ENCODE measurements at regions not wholly inside any gene's neighbourhood (a gene's known extent, or its start where the extent isn't known, plus 50 kb on each side); places are given as distances from the start of the nearest gene placed in this dataset.

DNA sequence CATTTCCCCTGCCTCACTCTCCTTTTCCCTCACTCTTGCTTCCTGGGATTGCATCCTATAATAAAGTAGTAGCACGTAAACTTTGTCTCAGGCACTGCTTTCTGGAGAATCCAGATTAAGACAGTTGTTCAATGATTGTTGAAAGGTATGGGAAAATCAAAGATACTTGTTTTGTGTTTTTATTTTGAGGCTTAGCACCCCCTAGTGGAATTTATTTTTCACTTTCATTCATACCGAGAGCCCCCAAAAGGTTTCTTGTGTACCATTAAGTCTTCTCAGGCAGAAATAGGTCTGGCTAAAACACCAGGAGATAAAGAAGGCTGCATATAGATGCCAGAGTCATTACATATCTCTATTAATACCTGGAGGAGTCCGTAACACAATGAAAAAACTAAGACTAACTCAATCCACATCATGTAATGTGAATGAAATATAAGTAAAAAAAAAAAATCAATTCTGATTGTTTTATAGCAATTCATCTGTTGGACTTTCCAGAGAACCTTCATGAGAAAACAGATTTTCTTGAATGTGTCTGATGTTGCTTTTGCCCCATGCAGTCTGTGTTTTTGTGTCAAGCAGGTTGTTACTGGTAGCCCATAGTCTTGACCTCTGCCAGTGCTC is 103.5 kb downstream of the RPE65 start:
- no peak for FAIRE-seq
- ATAC-seq, result peak; percentile 25; the same call in 1 of the 3 replicates
- Histone ChIP-seq H3K27ac (ENCODE audit: extremely low read length, insufficient read depth, low read length) (no peak overlapping the region), H3K36me3 (replicated peaks in 1 of 2; ENCODE audit: control insufficient read depth in 1 of 2, insufficient read depth in 2 of 2, low read length in 2 of 2) (no peaks in the 10 kb centered on the region), H3K27me3 (ENCODE audit: control insufficient read depth in 1 of 2, insufficient read depth in 2 of 2, low read length in 2 of 2) (no peaks in the 10 kb centered on the region), H2AFZ (ENCODE audit: low read length) (no peak overlapping the region), H3K79me2 (ENCODE audit: insufficient read depth, low read length) (no peaks in the 10 kb centered on the region), H4K20me1 (ENCODE audit: insufficient read depth, low read length) (no peaks in the 10 kb centered on the region; the same call in 1 of the 2 replicates), H3K4me3 (replicated peaks in 1 of 3; ENCODE audit: insufficient read depth in 1 of 3, low read depth in 2 of 3, low read length in 3 of 3) (no peak overlapping the region), H3K4me1 (ENCODE audit: insufficient read depth, low read length) (no peaks in the 10 kb centered on the region), H3K9ac (ENCODE audit: insufficient read depth, low read depth, low read length) (no peak overlapping the region), H3K4me2 (ENCODE audit: low read depth, low read length) (no peak overlapping the region), H3K9me3 (ENCODE audit: low read length) (no peaks in the 10 kb centered on the region)
- TF ChIP-seq RELA (CRISPR knock-in tag; IDR thresholded peaks at IDR 0.05) (no peak), XRCC5 (optimal IDR thresholded peaks at IDR 0.05; ENCODE audit: low read length) (no peak), ZNF83 (CRISPR knock-in tag; IDR thresholded peaks at IDR 0.05; ENCODE audit: borderline replicate concordance) (no peak)
- TF ChIP-seq, protein P1, sequence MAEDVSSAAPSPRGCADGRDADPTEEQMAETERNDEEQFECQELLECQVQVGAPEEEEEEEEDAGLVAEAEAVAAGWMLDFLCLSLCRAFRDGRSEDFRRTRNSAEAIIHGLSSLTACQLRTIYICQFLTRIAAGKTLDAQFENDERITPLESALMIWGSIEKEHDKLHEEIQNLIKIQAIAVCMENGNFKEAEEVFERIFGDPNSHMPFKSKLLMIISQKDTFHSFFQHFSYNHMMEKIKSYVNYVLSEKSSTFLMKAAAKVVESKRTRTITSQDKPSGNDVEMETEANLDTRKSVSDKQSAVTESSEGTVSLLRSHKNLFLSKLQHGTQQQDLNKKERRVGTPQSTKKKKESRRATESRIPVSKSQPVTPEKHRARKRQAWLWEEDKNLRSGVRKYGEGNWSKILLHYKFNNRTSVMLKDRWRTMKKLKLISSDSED (CRISPR knock-in tag; IDR thresholded peaks at IDR 0.05), result no peak
- WGBS (ENCODE audit: low lambda C conversion rate), result 6% methylated on average over 3 of the region's 3 CpGs
- intact Hi-C loops (cut with micrococcal nuclease; ENCODE audit: unreplicated experiment) (loop anchor here (1.0 kb wide), 2 partner anchors 226 to 230 kb away; no protein-coding TSS in a partner anchor), in situ Hi-C loops (cut with HindIII; ENCODE audit: extremely low pct_ligation_motif_present, low pct_unique_long_range_greater_than_20kb) (loop anchor here (10.0 kb wide), 1 partner anchor 491 kb away; no protein-coding TSS in a partner anchor)
- POLR2A ChIA-PET, result no interaction called here
- DNase-seq (ENCODE audit: low spot score), result peak; percentile 4
- no TSS peak for BruUV-seq (replicated peaks)
- CTCF ChIA-PET (ENCODE audit: low intra/inter-chr PET ratio, low total read pairs), result interaction anchor here (0.8 kb wide), 1 partner anchor 230 kb away, joined by 3 read pairs; no protein-coding TSS in a partner anchor

DNA sequence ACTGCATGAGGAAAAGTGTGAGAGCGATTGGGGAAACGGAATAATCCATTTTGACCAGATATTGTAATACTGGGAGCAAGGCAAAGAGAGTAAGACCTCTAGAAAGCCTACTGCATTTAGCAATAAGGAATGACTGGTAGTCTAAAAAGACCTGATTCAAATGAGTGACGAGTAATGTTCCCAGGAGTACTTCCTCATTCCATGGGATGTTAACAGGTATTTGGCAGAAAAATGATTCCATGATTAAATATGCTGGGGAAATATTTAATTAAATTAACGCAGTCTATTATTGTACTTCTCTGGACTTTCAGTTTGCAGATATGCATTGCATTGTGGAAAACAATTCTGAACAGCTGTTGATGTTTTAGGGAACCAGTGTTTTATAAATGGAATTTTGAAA is 105.5 kb downstream of the RPE65 start:
- Histone ChIP-seq H3K79me2 (ENCODE audit: insufficient read depth, low read length) (no peaks in the 10 kb centered on the region), H3K4me1 (ENCODE audit: insufficient read depth, low read length) (no peaks in the 10 kb centered on the region), H3K4me2 (ENCODE audit: low read depth, low read length) (no peak overlapping the region), H3K36me3 (replicated peaks in 1 of 2; ENCODE audit: control insufficient read depth in 1 of 2, insufficient read depth in 2 of 2, low read length in 2 of 2) (no peaks in the 10 kb centered on the region), H4K20me1 (ENCODE audit: insufficient read depth, low read length) (no peaks in the 10 kb centered on the region; the same call in 1 of the 2 replicates), H3K9ac (ENCODE audit: insufficient read depth, low read depth, low read length) (no peak overlapping the region), H3K4me3 (replicated peaks in 1 of 3; ENCODE audit: insufficient read depth in 1 of 3, low read depth in 2 of 3, low read length in 3 of 3) (no peak overlapping the region), H2AFZ (ENCODE audit: low read length) (no peak overlapping the region), H3K27ac (ENCODE audit: extremely low read length, insufficient read depth, low read length) (no peak overlapping the region), H3K9me3 (ENCODE audit: low read length) (no peaks in the 10 kb centered on the region), H3K27me3 (ENCODE audit: control insufficient read depth in 1 of 2, insufficient read depth in 2 of 2, low read length in 2 of 2) (no peaks in the 10 kb centered on the region)
- BruUV-seq (replicated peaks), result no TSS peak
- ChIA-PET CTCF (ENCODE audit: low intra/inter-chr PET ratio, low total read pairs) (no interaction called here), POLR2A (no interaction called here)
- intact Hi-C loops (cut with micrococcal nuclease; ENCODE audit: unreplicated experiment) (no loop called here), in situ Hi-C loops (cut with HindIII; ENCODE audit: extremely low pct_ligation_motif_present, low pct_unique_long_range_greater_than_20kb) (loop anchor here (5.0 to 10.0 kb wide), 2 partner anchors 227 to 489 kb away; no protein-coding TSS in a partner anchor)
- ATAC-seq (no peak), FAIRE-seq (no peak), DNase-seq (ENCODE audit: low spot score) (no peak)
- WGBS (ENCODE audit: low lambda C conversion rate), result 13% methylated on average over 4 of the region's 4 CpGs
- TF ChIP-seq KDM5A (IDR thresholded peaks at IDR 0.05; ENCODE audit: borderline replicate concordance, low read length) (no peak), HHEX (CRISPR knock-in tag; IDR thresholded peaks at IDR 0.05) (no peak), ZNF850 (CRISPR knock-in tag; conservative IDR thresholded peaks at IDR 0.05) (no peak), ZNF34 (CRISPR knock-in tag; IDR thresholded peaks at IDR 0.05; ENCODE audit: borderline replicate concordance) (no peak), ELF4 (CRISPR knock-in tag; IDR thresholded peaks at IDR 0.05; ENCODE audit: borderline replicate concordance) (no peak), RFXAP (CRISPR knock-in tag; IDR thresholded peaks at IDR 0.05; ENCODE audit: borderline replicate concordance) (no peak)
- TF ChIP-seq, protein P2, sequence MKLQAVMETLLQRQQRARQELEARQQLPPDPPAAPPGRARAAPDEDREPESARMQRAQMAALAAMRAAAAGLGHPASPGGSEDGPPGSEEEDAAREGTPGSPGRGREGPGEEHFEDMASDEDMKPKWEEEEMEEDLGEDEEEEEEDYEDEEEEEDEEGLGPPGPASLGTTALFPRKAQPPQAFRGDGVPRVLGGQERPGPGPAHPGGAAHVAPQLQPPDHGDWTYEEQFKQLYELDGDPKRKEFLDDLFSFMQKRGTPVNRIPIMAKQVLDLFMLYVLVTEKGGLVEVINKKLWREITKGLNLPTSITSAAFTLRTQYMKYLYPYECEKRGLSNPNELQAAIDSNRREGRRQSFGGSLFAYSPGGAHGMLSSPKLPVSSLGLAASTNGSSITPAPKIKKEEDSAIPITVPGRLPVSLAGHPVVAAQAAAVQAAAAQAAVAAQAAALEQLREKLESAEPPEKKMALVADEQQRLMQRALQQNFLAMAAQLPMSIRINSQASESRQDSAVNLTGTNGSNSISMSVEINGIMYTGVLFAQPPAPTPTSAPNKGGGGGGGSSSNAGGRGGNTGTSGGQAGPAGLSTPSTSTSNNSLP (IDR thresholded peaks at IDR 0.05; ENCODE audit: low read depth, low read length), result no peak
- TF ChIP-seq, protein P3, sequence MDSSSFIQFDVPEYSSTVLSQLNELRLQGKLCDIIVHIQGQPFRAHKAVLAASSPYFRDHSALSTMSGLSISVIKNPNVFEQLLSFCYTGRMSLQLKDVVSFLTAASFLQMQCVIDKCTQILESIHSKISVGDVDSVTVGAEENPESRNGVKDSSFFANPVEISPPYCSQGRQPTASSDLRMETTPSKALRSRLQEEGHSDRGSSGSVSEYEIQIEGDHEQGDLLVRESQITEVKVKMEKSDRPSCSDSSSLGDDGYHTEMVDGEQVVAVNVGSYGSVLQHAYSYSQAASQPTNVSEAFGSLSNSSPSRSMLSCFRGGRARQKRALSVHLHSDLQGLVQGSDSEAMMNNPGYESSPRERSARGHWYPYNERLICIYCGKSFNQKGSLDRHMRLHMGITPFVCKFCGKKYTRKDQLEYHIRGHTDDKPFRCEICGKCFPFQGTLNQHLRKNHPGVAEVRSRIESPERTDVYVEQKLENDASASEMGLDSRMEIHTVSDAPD (CRISPR knock-in tag; IDR thresholded peaks at IDR 0.05), result no peak
